Endothelial cell of umbilical vein (primary cell): ENCODE measurements at regions not wholly inside any gene's neighbourhood (a gene's known extent, or its start where the extent isn't known, plus 50 kb on each side); places are given as distances from the start of the nearest gene placed in this dataset.

Source experiments
- BruUV-seq: library from RNA; stranded (reverse); fragments of 400-500 nt; replicated peaks from 2 replicates; lab custom pipeline; 2021; lab: Mats Ljungman, UMichigan
- CTCF ChIA-PET: fragments of 300-600, 350-600 bp; sonication (Branson Sonifier 250); formaldehyde crosslinking; loops from one replicate; lab custom pipeline; 2021; ENCODE audit warnings: antibody characterized with exemption, inconsistent platforms; lab: Charles Lee
- POLR2A ChIA-PET: fragments of 300-600, 350-600 bp; sonication (Branson Sonifier 250); formaldehyde crosslinking; loops from one replicate; lab custom pipeline; 2021; ENCODE audit warnings: antibody characterized with exemption, inconsistent platforms; lab: Charles Lee
- DNase-seq: peaks from one replicate; pipeline ENCODE4 v3.0.0-alpha.2; 2011; ENCODE audit warnings: low read depth, low spot score
- FAIRE-seq: peaks from 2 replicates; lab custom pipeline; 2011; peaks lifted over from hg19 to GRCh38; lab: Jason Lieb, UNC
- H2AFZ ChIP-seq: 2 replicates; pipeline ENCODE4 v1.6.0; 2012; ENCODE audit warnings: low read depth, low read length, control low read depth, inconsistent platforms
- H3K27ac ChIP-seq: 2 replicates; pipeline ENCODE4 v1.5.1; 2011; ENCODE audit warnings: low read depth, mild to moderate bottlenecking, control low read depth, low read length, moderate library complexity; ENCODE audit not compliant: insufficient read depth
- H3K27me3 ChIP-seq, 2 experiments: 2 replicates each; pipeline versions ENCODE4 v1.6.0 to v1.6.1; 2011; ENCODE audit warnings: low read length in 2 of 2, mixed read lengths in 1 of 2; ENCODE audit not compliant: control insufficient read depth in 2 of 2, insufficient read depth in 2 of 2
- H3K36me3 ChIP-seq, 2 experiments: 2 replicates in 1 of 2; 3 replicates in 1 of 2; pipeline ENCODE4 v1.5.1; 2011; ENCODE audit warnings: low read length in 2 of 2, mild to moderate bottlenecking in 1 of 2, moderate library complexity in 1 of 2; ENCODE audit not compliant: control insufficient read depth in 2 of 2, insufficient read depth in 2 of 2; ENCODE audit errors: extremely low read depth in 1 of 2
- H3K4me1 ChIP-seq: 3 replicates; pipeline ENCODE4 v1.5.1; 2011; ENCODE audit warnings: mild to moderate bottlenecking, low read length; ENCODE audit not compliant: control insufficient read depth, insufficient read depth; ENCODE audit errors: extremely low read depth
- H3K4me2 ChIP-seq: 2 replicates; pipeline ENCODE4 v1.6.1; 2011; ENCODE audit warnings: low read length, control low read depth, mixed read lengths; ENCODE audit not compliant: insufficient read depth
- H3K4me3 ChIP-seq, 3 experiments: fragments of 200-600 bp in 1 of 3; sonication (generic), shearing (Covaris generic) in 1 of 3; replicated peaks in 1 of 3; 2 replicates each; pipeline ENCODE4 v1.5.1; 2011 to 2016; ENCODE audit warnings: control low read depth in 3 of 3, low read length in 3 of 3, mild to moderate bottlenecking in 2 of 3, inconsistent platforms in 1 of 3, low read depth in 1 of 3, moderate library complexity in 1 of 3; ENCODE audit not compliant: insufficient read depth in 1 of 3
- H3K79me2 ChIP-seq: 2 replicates; pipeline ENCODE4 v1.6.0; 2012; ENCODE audit warnings: low read length, inconsistent platforms; ENCODE audit not compliant: control insufficient read depth, insufficient read depth
- H3K9ac ChIP-seq: replicated peaks from 2 replicates; pipeline ENCODE3; 2011; ENCODE audit warnings: low read length, control low read depth; ENCODE audit not compliant: insufficient read depth; ENCODE audit errors: extremely low read depth
- H3K9me1 ChIP-seq: replicated peaks from 3 replicates; pipeline ENCODE4 v1.6.0; 2011; ENCODE audit warnings: mild to moderate bottlenecking, low read length; ENCODE audit not compliant: control insufficient read depth, insufficient read depth; ENCODE audit errors: extremely low read depth
- H3K9me3 ChIP-seq: replicated peaks from 2 replicates; pipeline ENCODE4 v1.5.1; 2012; ENCODE audit warnings: low read length, inconsistent platforms; ENCODE audit not compliant: control insufficient read depth, insufficient read depth
- H4K20me1 ChIP-seq: replicated peaks from 2 replicates; pipeline ENCODE3; 2011; ENCODE audit warnings: mild to moderate bottlenecking, low read length; ENCODE audit not compliant: control insufficient read depth, insufficient read depth; ENCODE audit errors: extremely low read depth
- EZH2 ChIP-seq: IDR thresholded peaks from 2 replicates; pipeline ENCODE4 v1.6.1; 2012; ENCODE audit warnings: borderline replicate concordance, low read depth, mild to moderate bottlenecking, moderate library complexity, low read length, inconsistent platforms; ENCODE audit not compliant: severe bottlenecking
- FOS ChIP-seq: IDR thresholded peaks from 2 replicates; pipeline ENCODE4 v1.6.1; 2011; ENCODE audit warnings: mild to moderate bottlenecking, low read length, moderate library complexity, borderline replicate concordance; ENCODE audit not compliant: insufficient read depth
- GATA2 ChIP-seq: IDR thresholded peaks from 2 replicates; pipeline ENCODE4 v1.7.0; 2011; ENCODE audit warnings: low read depth, mild to moderate bottlenecking, moderate library complexity, mixed read lengths, low read length; ENCODE audit not compliant: insufficient read length, insufficient read depth
- MAX ChIP-seq: IDR thresholded peaks from 2 replicates; pipeline ENCODE4 v1.6.1; 2011; ENCODE audit not compliant: insufficient read depth, insufficient read length
- MYC ChIP-seq: IDR thresholded peaks from one replicate; pipeline ENCODE4 v1.6.1; 2011; ENCODE audit warnings: mild to moderate bottlenecking, low read depth, low read length
- dilution Hi-C: fragments of 300-500 bp; cut with MboI; formaldehyde crosslinking; loops from one replicate; pipeline ENCODE4 v1.15.0; 2019; ENCODE audit warnings: low sequenced_read_pairs; ENCODE audit not compliant: extremely low pct_ligation_motif_present
- intact Hi-C: fragments of 100-400 bp; cut with micrococcal nuclease; formaldehyde crosslinking; loops from one replicate; pipeline ENCODE4 v1.10.0; 2022
- TF ChIP-seq, protein P1 (sequence below), 2 donors: IDR thresholded peaks; 1 replicate in 1 of 2; 2 replicates in 1 of 2; pipeline ENCODE4 v1.5.1; 2011; ENCODE audit warnings: low read length in 2 of 2, mild to moderate bottlenecking in 2 of 2, moderate library complexity in 2 of 2, control low read depth in 1 of 2, inconsistent platforms in 1 of 2, low read depth in 1 of 2; ENCODE audit not compliant: insufficient read depth in 1 of 2; ENCODE audit errors: extremely low read depth in 1 of 2

GRCh38 chr14:54314365-54315104, 82.3 kb upstream of the CDKN3 start:
- no peak for TF ChIP-seq MAX
- TF ChIP-seq, protein P1, sequence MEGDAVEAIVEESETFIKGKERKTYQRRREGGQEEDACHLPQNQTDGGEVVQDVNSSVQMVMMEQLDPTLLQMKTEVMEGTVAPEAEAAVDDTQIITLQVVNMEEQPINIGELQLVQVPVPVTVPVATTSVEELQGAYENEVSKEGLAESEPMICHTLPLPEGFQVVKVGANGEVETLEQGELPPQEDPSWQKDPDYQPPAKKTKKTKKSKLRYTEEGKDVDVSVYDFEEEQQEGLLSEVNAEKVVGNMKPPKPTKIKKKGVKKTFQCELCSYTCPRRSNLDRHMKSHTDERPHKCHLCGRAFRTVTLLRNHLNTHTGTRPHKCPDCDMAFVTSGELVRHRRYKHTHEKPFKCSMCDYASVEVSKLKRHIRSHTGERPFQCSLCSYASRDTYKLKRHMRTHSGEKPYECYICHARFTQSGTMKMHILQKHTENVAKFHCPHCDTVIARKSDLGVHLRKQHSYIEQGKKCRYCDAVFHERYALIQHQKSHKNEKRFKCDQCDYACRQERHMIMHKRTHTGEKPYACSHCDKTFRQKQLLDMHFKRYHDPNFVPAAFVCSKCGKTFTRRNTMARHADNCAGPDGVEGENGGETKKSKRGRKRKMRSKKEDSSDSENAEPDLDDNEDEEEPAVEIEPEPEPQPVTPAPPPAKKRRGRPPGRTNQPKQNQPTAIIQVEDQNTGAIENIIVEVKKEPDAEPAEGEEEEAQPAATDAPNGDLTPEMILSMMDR (IDR thresholded peaks at IDR 0.05; ENCODE audit: extremely low read depth in 1 of 2, insufficient read depth in 1 of 2, low read depth in 1 of 2, low read length in 2 of 2), result no peak
- no peak for TF ChIP-seq EZH2
- TF ChIP-seq MYC, result no peak
- no peak for TF ChIP-seq FOS
- TF ChIP-seq GATA2, result no peak
- DNase-seq (no peak), FAIRE-seq (no peak)
- no TSS peak for BruUV-seq
- Histone ChIP-seq H3K27ac (no peak overlapping the region), H2AFZ (peak overlapping the region; percentile 14), H3K79me2 (no peaks in the 10 kb centered on the region), H3K4me1 (peaks cover 23% of the 10 kb centered on the region), H4K20me1 (no peaks in the 10 kb centered on the region), H3K9me3 (no peaks in the 10 kb centered on the region), H3K4me3 (no peak overlapping the region), H3K36me3 (no peaks in the 10 kb centered on the region), H3K27me3 (no peaks in the 10 kb centered on the region), H3K9me1 (no peaks in the 10 kb centered on the region), H3K4me2 (no peak overlapping the region), H3K9ac (no peak overlapping the region)
- intact Hi-C loops, result loop anchor here (5.0 kb wide), 1 partner anchor 102 kb away; no protein-coding TSS in a partner anchor
- POLR2A ChIA-PET, result no interaction called here
- dilution Hi-C loops, result no loop called here
- CTCF ChIA-PET, result interaction anchor here (0.7 to 2.7 kb wide), 3 partner anchors 15 to 139 kb away, joined by 3 to 30 read pairs (median 3); no protein-coding TSS in a partner anchor
